ENCODE measurements at regions not wholly inside any gene's neighbourhood (a gene's known extent, or its start where the extent isn't known, plus 50 kb on each side); places are given as distances from the start of the nearest gene placed in this dataset.

DNA sequence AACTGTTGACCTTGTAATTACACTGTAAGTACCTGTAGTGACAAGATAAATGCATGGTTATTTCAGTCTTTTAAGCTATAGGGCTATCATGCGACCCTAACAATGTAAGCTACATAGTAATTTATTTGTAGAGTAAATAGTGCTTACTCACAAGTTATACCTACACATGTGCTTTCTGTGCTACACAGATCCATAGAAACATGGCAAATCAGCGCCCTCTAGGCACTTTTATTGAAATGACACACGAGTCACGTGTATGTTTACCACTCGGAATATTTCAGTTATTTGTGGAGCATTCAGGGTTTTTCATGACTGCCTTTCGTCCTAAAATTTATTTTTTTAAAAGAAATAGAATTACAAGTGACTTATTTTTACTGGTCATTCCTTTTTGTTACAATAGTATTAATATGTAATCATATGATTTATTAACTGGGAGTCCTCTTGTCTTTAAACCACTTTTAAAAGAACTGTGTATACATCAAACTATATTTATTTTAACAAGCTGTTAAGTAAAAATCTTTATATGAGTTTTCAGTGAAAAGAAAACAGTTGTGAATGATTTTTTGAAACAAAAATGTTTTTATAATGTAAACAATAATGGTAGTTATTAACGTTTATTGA, 1242.3 kb upstream of the WWC1 start:
- dilution Hi-C loops (cut with MboI; ENCODE audit: extremely low pct_ligation_motif_present, low sequenced_read_pairs) (no loop called here), intact Hi-C loops (cut with micrococcal nuclease) (no loop called here)
- Histone ChIP-seq H3K9me1 (replicated peaks; ENCODE audit: control insufficient read depth, extremely low read depth, insufficient read depth, low read length) (no peaks in the 10 kb centered on the region), H3K9me3 (replicated peaks; ENCODE audit: control insufficient read depth, insufficient read depth, low read length) (peaks cover 1% of the 10 kb centered on the region), H3K79me2 (ENCODE audit: control insufficient read depth, insufficient read depth, low read length) (no peaks in the 10 kb centered on the region), H4K20me1 (replicated peaks; ENCODE audit: control insufficient read depth, extremely low read depth, insufficient read depth, low read length) (no peaks in the 10 kb centered on the region), H3K9ac (replicated peaks; ENCODE audit: extremely low read depth, insufficient read depth, low read length) (no peak overlapping the region), H3K4me2 (ENCODE audit: insufficient read depth, low read length) (no peak overlapping the region), H2AFZ (ENCODE audit: low read depth, low read length) (no peak overlapping the region), H3K4me1 (ENCODE audit: control insufficient read depth, extremely low read depth, insufficient read depth, low read length) (peaks cover 12% of the 10 kb centered on the region), H3K4me3 (replicated peaks in 1 of 3; ENCODE audit: insufficient read depth in 1 of 3, low read depth in 1 of 3, low read length in 3 of 3) (no peak overlapping the region), H3K27me3 (ENCODE audit: control insufficient read depth in 2 of 2, insufficient read depth in 2 of 2, low read length in 2 of 2) (no peaks in the 10 kb centered on the region), H3K36me3 (ENCODE audit: control insufficient read depth in 2 of 2, extremely low read depth in 1 of 2, insufficient read depth in 2 of 2, low read length in 2 of 2) (no peaks in the 10 kb centered on the region), H3K27ac (ENCODE audit: insufficient read depth, low read depth, low read length) (no peak overlapping the region)
- ChIA-PET POLR2A (no interaction called here), CTCF (no interaction called here)
- FAIRE-seq = peak; percentile 62
- peak; percentile 9 for DNase-seq (ENCODE audit: low read depth, low spot score)
- no TSS peak for BruUV-seq (replicated peaks)
- TF ChIP-seq, protein P1, sequence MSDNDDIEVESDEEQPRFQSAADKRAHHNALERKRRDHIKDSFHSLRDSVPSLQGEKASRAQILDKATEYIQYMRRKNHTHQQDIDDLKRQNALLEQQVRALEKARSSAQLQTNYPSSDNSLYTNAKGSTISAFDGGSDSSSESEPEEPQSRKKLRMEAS (IDR thresholded peaks at IDR 0.05; ENCODE audit: insufficient read depth, insufficient read length) = no peak
- TF ChIP-seq FOS (IDR thresholded peaks at IDR 0.05; ENCODE audit: borderline replicate concordance, insufficient read depth, low read length) = no peak
- TF ChIP-seq, protein P2, sequence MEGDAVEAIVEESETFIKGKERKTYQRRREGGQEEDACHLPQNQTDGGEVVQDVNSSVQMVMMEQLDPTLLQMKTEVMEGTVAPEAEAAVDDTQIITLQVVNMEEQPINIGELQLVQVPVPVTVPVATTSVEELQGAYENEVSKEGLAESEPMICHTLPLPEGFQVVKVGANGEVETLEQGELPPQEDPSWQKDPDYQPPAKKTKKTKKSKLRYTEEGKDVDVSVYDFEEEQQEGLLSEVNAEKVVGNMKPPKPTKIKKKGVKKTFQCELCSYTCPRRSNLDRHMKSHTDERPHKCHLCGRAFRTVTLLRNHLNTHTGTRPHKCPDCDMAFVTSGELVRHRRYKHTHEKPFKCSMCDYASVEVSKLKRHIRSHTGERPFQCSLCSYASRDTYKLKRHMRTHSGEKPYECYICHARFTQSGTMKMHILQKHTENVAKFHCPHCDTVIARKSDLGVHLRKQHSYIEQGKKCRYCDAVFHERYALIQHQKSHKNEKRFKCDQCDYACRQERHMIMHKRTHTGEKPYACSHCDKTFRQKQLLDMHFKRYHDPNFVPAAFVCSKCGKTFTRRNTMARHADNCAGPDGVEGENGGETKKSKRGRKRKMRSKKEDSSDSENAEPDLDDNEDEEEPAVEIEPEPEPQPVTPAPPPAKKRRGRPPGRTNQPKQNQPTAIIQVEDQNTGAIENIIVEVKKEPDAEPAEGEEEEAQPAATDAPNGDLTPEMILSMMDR (IDR thresholded peaks at IDR 0.05; ENCODE audit: extremely low read depth in 1 of 2, insufficient read depth in 1 of 2, low read depth in 1 of 2, low read length in 2 of 2) = peak; percentile 6 to 28

DNA sequence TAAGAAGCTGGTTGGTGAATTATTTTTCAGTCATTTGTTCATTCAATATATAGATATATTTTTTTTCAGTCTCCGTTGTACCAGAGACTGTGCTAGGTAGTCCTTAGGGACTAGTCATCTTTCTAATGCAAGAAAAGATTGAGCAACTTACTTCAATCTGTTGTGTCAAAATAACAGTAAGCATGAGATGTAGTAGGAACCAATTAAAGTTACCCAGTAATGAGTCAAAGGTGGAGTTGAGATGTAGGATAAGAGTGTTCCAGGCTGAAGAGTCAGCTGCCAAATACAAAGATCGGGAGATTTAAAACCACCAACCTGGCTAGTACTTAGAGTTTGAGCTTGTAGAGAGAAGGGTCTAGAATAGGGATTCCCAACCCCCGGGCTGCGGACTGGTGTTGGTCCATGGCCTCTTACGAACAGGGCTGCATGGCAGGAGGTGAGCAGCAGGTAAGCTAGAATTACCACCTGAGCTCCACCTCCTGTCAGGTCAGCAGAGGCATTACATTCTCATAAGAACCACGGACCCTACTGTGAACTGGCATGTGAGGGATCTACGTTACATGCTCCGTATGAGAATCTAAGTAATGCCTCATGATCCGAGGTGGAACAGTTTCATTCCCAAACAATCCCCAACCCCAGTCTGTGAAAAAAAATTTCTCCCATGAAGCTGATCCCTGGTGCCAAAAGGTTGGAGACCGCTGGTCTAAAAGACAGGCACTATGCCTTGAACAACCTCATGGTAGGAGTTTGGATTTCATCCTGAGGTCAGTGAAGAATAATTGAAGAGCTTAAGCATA, 1241.5 kb upstream of the WWC1 start:
- Histone ChIP-seq H3K4me2 (ENCODE audit: insufficient read depth, low read length) (peak overlapping the region; percentile 76), H3K4me3 (replicated peaks in 1 of 3; ENCODE audit: insufficient read depth in 1 of 3, low read depth in 1 of 3, low read length in 3 of 3) (no peak overlapping the region), H3K9me3 (replicated peaks; ENCODE audit: control insufficient read depth, insufficient read depth, low read length) (peaks cover 1% of the 10 kb centered on the region), H3K4me1 (ENCODE audit: control insufficient read depth, extremely low read depth, insufficient read depth, low read length) (peaks cover 12% of the 10 kb centered on the region), H4K20me1 (replicated peaks; ENCODE audit: control insufficient read depth, extremely low read depth, insufficient read depth, low read length) (no peaks in the 10 kb centered on the region), H3K79me2 (ENCODE audit: control insufficient read depth, insufficient read depth, low read length) (no peaks in the 10 kb centered on the region), H3K36me3 (ENCODE audit: control insufficient read depth in 2 of 2, extremely low read depth in 1 of 2, insufficient read depth in 2 of 2, low read length in 2 of 2) (no peaks in the 10 kb centered on the region), H3K27me3 (ENCODE audit: control insufficient read depth in 2 of 2, insufficient read depth in 2 of 2, low read length in 2 of 2) (no peaks in the 10 kb centered on the region), H2AFZ (ENCODE audit: low read depth, low read length) (no peak overlapping the region), H3K9ac (replicated peaks; ENCODE audit: extremely low read depth, insufficient read depth, low read length) (no peak overlapping the region), H3K9me1 (replicated peaks; ENCODE audit: control insufficient read depth, extremely low read depth, insufficient read depth, low read length) (no peaks in the 10 kb centered on the region), H3K27ac (ENCODE audit: insufficient read depth, low read depth, low read length) (peak overlapping the region; percentile 60)
- TF ChIP-seq GATA2 (IDR thresholded peaks at IDR 0.05; ENCODE audit: insufficient read depth, insufficient read length, low read depth, low read length) (no peak), MYC (IDR thresholded peaks at IDR 0.05; ENCODE audit: low read depth, low read length) (no peak), POLR2A (IDR thresholded peaks at IDR 0.05; ENCODE audit: low read depth, low read length) (no peak), POLR2AphosphoS5 (IDR thresholded peaks at IDR 0.05; ENCODE audit: insufficient read depth, low read depth, low read length) (no peak), EZH2 (IDR thresholded peaks at IDR 0.05; ENCODE audit: borderline replicate concordance, low read depth, low read length, severe bottlenecking) (no peak), JUN (IDR thresholded peaks at IDR 0.05; ENCODE audit: borderline replicate concordance, insufficient read depth, insufficient read length, low read depth) (no peak), FOS (IDR thresholded peaks at IDR 0.05; ENCODE audit: borderline replicate concordance, insufficient read depth, low read length) (no peak)
- TF ChIP-seq, protein P1 (IDR thresholded peaks at IDR 0.05; ENCODE audit: insufficient read depth, insufficient read length) = no peak
- TF ChIP-seq, protein P2 (IDR thresholded peaks at IDR 0.05; ENCODE audit: extremely low read depth in 1 of 2, insufficient read depth in 1 of 2, low read depth in 1 of 2, low read length in 2 of 2) = no peak
- intact Hi-C loops (cut with micrococcal nuclease) (no loop called here), dilution Hi-C loops (cut with MboI; ENCODE audit: extremely low pct_ligation_motif_present, low sequenced_read_pairs) (no loop called here)
- ChIA-PET CTCF (no interaction called here), POLR2A (no interaction called here)
- DNase-seq (ENCODE audit: low read depth, low spot score) = no peak
- FAIRE-seq = no peak
- BruUV-seq (replicated peaks) = no TSS peak

Measured in endothelial cell of umbilical vein (primary cell).